Rectal smooth muscle tissue (tissue), 1 donor: ENCODE measurements at regions not wholly inside any gene's neighbourhood (a gene's known extent, or its start where the extent isn't known, plus 50 kb on each side); places are given as distances from the start of the nearest gene placed in this dataset.
"Not testable (repeated sequence)": the region's sequence is repeated elsewhere in the genome, so short reads cannot be mapped to it uniquely, and the experiment has no call there.

Source experiments
- H3K27ac ChIP-seq: one replicate; pipeline ENCODE4 v1.7.0; 2013; ENCODE audit warnings: low read depth, low read length, inconsistent platforms
- H3K27me3 ChIP-seq: one replicate; pipeline ENCODE4 v1.7.0; 2013; ENCODE audit warnings: low read length; ENCODE audit not compliant: control insufficient read depth, insufficient read depth
- H3K36me3 ChIP-seq: one replicate; pipeline ENCODE4 v1.7.0; 2013; ENCODE audit warnings: low read length; ENCODE audit not compliant: control insufficient read depth, insufficient read depth
- H3K4me1 ChIP-seq: one replicate; pipeline ENCODE4 v1.7.0; 2013; ENCODE audit warnings: low read length; ENCODE audit not compliant: control insufficient read depth, insufficient read depth
- H3K4me3 ChIP-seq: one replicate; pipeline ENCODE4 v1.7.0; 2013; ENCODE audit warnings: low read length
- H3K9ac ChIP-seq: one replicate; pipeline ENCODE4 v1.7.0; 2013; ENCODE audit warnings: low read length

- no peaks in the 10 kb centered on the region for H3K27me3 ChIP-seq
- H3K36me3 ChIP-seq: no peaks in the 10 kb centered on the region
- H3K4me1 ChIP-seq: no peaks in the 10 kb centered on the region
- no peak overlapping the region for H3K27ac ChIP-seq
- H3K4me3 ChIP-seq: no peak overlapping the region
- no peak overlapping the region for H3K9ac ChIP-seq
These were observed 117.9 kb upstream of the SPATA12 start for GRCh38 chr3:56942523-56942922.

DNA sequence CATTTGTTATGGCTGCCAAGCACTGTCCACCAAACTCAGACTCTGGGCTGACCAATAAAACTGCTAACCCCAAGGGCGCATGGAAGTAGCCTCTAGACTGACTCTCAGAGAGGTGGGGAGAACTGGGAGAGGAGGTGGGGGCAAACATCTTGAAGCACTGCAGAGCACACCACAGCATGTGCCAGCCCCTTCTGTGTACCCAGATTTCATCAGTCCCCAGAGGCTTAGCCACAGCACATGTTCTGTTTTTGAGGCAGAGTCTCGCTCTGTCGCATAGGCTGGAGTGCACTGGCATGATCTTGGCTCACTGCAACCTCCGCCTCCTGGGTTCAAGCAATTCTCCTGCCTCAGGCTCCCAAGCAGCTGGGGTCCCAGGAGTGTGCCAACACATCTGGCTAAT is 119.5 kb upstream of the SPATA12 start:
- no peaks in the 10 kb centered on the region for H3K36me3 ChIP-seq
- no peaks in the 10 kb centered on the region for H3K4me1 ChIP-seq
- H3K4me3 ChIP-seq: no peak overlapping the region
- H3K9ac ChIP-seq: no peak overlapping the region
- no peak overlapping the region for H3K27ac ChIP-seq
- no peaks in the 10 kb centered on the region for H3K27me3 ChIP-seq

DNA sequence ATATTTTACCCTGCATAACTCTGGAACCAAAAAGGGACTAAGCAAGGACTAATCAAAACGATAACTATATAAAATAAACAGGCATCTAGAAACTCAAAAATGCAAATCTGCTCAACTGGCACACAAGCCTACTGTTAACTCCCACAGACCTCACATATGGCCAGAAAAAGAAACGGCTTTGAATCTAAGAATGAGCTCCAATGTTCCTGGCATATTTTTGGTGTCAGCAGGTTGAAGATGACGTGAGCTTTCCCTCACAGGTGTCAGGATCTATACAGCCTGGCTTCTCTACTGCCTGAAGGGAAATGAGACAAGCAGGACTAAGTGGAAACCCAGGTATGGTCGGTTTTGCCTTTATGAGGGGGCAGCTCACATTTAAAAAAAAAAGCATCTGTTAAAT is 120.1 kb upstream of the SPATA12 start:
- H3K36me3 ChIP-seq: no peaks in the 10 kb centered on the region
- H3K9ac ChIP-seq: no peak overlapping the region

DNA sequence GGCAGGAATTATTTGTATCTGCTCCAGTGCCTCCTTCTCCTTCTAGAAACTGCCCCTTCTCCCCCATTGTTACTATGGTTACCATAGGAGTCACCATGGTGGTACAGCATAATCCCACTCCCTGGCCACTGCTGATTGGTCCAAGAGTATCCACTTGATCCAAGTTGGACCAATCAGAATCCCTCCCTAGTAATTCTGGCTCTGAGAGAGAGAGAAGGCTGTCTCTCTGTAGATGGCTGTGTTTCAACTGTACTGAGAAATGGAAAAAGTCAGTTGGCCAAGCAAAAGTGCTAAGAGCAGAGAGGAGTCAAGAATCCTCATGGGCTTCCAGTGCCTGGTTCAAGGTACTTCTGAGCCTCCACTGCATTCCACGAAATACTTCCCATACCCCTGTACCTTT is 120.6 kb upstream of the SPATA12 start:
- Histone ChIP-seq H3K36me3 (no peaks in the 10 kb centered on the region), H3K27ac (no peak overlapping the region), H3K4me3 (no peak overlapping the region), H3K4me1 (no peaks in the 10 kb centered on the region), H3K9ac (no peak overlapping the region), H3K27me3 (no peaks in the 10 kb centered on the region)

More for the DNA sequence above, 120.1 kb upstream of the SPATA12 start:
- no peak overlapping the region for H3K27ac ChIP-seq
- H3K4me1 ChIP-seq: no peaks in the 10 kb centered on the region
- H3K27me3 ChIP-seq: no peaks in the 10 kb centered on the region
- no peak overlapping the region for H3K4me3 ChIP-seq

DNA sequence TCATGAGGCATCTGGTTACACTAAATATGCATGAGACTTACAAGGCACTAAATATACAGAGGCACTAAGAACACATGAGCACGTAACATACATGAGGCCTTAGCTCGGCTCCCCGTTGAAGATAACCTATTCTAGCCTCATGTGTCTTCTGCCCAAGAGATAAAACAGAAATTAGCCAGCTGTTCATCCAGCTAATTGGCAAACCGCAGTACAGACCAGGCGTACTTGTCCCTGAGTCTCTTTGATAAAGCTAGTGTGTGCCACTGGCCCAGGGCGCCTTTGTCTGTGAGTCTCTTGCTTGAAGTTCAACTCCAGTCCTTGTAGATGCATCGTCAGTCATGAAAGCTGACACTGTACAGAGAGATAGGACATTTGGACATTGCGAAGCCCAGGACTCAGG is 121.9 kb upstream of the SPATA12 start:
- no peaks in the 10 kb centered on the region for H3K27me3 ChIP-seq
- no peak overlapping the region for H3K27ac ChIP-seq
- H3K36me3 ChIP-seq: no peaks in the 10 kb centered on the region
- no peak overlapping the region for H3K9ac ChIP-seq
- H3K4me1 ChIP-seq: no peaks in the 10 kb centered on the region
- no peak overlapping the region for H3K4me3 ChIP-seq

GRCh38 chr3:56937580-56937979 is 122.9 kb upstream of the SPATA12 start:
- Histone ChIP-seq H3K27ac (no peak overlapping the region), H3K4me1 (no peaks in the 10 kb centered on the region), H3K4me3 (no peak overlapping the region), H3K27me3 (no peaks in the 10 kb centered on the region), H3K36me3 (no peaks in the 10 kb centered on the region), H3K9ac (no peak overlapping the region)

DNA sequence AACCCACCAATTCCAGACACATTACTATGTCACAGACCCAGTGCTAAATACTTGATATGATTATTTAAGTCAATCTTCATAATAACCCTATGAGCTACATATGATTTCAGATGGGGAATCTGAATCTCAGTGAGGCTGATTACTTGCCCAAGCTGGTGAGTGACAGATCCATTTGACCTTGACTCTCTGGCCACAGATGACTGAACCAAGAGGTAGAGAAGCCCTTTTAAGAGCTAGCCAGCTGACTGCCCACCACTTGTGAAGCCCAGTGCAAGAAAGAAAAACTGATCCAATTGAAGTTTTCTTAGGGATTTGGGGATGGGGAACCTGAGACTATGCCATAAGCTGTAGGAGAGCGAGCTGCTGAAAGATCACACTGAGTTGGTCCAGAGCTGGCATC is 124.7 kb upstream of the SPATA12 start:
- H3K9ac ChIP-seq: no peak overlapping the region
- no peaks in the 10 kb centered on the region for H3K36me3 ChIP-seq
- H3K4me1 ChIP-seq: peaks cover 3% of the 10 kb centered on the region
- H3K27ac ChIP-seq: no peak overlapping the region
- H3K27me3 ChIP-seq: no peaks in the 10 kb centered on the region
- no peak overlapping the region for H3K4me3 ChIP-seq

- not testable (repeated sequence) for H3K4me3 ChIP-seq, H3K36me3 ChIP-seq, H3K9ac ChIP-seq
These were observed 126.0 kb upstream of the SPATA12 start for GRCh38 chr3:56934481-56934880.

GRCh38 chr3:56933803-56934202 is 126.7 kb upstream of the SPATA12 start:
- Histone ChIP-seq H3K4me3 (no peak overlapping the region), H3K36me3 (no peaks in the 10 kb centered on the region), H3K27me3 (no peaks in the 10 kb centered on the region), H3K27ac (no peak overlapping the region), H3K9ac (no peak overlapping the region), H3K4me1 (peaks cover 6% of the 10 kb centered on the region)

More at GRCh38 chr3:56934481-56934880, 126.0 kb upstream of the SPATA12 start:
- not testable (repeated sequence) for H3K27me3 ChIP-seq, H3K27ac ChIP-seq, H3K4me1 ChIP-seq

- Histone ChIP-seq H3K27me3 (no peaks in the 10 kb centered on the region), H3K4me1 (peaks cover 6% of the 10 kb centered on the region), H3K27ac (no peak overlapping the region), H3K36me3 (no peaks in the 10 kb centered on the region), H3K9ac (no peak overlapping the region), H3K4me3 (no peak overlapping the region)
These were observed 127.6 kb upstream of the SPATA12 start for GRCh38 chr3:56932866-56933265.

- no peaks in the 10 kb centered on the region for H3K27me3 ChIP-seq
- H3K27ac ChIP-seq: no peak overlapping the region
- H3K9ac ChIP-seq: no peak overlapping the region
- H3K4me1 ChIP-seq: peaks cover 12% of the 10 kb centered on the region
- no peak overlapping the region for H3K4me3 ChIP-seq
- no peaks in the 10 kb centered on the region for H3K36me3 ChIP-seq
These were observed 128.6 kb upstream of the SPATA12 start for GRCh38 chr3:56931836-56932235.

DNA sequence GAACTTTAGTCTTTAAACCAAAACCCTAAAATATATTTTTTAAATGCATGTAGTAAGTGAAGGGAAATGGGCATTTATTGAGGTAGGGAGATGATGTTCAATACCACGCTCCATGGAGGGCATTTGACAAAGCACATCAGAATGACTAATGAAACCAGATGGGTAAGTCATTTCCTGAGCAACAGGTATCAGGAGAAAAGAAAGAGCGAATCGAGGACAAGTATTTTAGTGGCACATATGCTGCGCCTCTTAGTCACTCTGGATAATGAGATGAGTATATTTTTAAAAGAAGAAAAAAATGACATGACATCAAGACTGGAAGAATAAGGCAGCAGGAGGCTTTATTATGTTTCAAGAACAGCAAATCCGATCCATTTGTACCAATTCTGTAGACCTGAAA is 129.0 kb upstream of the ARHGEF3 start:
- no peak overlapping the region for H3K4me3 ChIP-seq
- H3K9ac ChIP-seq: no peak overlapping the region
- no peaks in the 10 kb centered on the region for H3K36me3 ChIP-seq
- no peak overlapping the region for H3K27ac ChIP-seq
- no peaks in the 10 kb centered on the region for H3K27me3 ChIP-seq
- peaks cover 21% of the 10 kb centered on the region for H3K4me1 ChIP-seq

DNA sequence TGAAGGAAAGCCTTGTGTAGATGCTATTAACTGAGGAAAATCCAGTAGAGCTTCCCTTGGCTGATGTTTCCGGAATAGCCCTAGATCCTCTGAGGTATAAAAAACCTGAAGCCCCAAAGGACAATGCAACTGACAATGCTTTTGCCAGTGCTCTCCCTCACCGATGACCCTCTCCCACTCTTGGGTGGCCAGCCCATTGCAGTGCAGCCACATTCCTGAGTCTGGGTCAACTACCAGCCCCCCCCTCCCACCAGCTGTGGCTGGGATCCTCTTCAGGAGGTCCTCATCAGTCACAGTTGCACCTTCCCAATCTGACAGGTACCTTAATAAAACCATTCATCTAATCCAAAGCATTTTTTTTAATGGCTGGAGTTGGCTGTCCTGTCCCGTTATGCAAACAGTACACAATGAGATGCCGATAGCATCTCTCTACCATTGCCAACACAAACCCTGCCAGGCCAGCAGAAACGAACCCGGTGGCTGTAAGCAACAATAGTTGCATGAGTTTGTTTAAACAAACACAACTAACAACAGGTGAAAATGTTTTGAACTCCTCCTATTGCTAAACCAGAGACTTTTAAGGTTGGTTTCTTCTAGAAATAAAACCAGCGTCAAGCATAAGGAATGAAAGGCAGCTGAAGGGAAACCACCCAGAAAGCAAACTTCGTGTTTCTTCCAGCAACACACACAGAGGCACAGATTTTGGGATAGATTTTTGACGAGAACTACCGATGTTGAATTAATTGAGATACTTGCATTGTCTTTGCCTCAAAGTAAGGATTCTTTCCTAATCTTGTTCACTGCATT is 128.3 kb upstream of the ARHGEF3 start:
- Histone ChIP-seq H3K4me3 (no peak overlapping the region), H3K27ac (no peak overlapping the region), H3K27me3 (no peaks in the 10 kb centered on the region), H3K4me1 (peaks cover 23% of the 10 kb centered on the region), H3K36me3 (no peaks in the 10 kb centered on the region), H3K9ac (no peak overlapping the region)
